Activated CD4-positive, alpha-beta T cell treated with anti-CD3 and anti-CD28 coated beads for 24 hours (primary cell): ENCODE measurements at regions not wholly inside any gene's neighbourhood (a gene's known extent, or its start where the extent isn't known, plus 50 kb on each side); places are given as distances from the start of the nearest gene placed in this dataset.

Experiments used
- DNase-seq, 2 donors: peaks; one replicate each; pipeline ENCODE4 v3.0.0-alpha.2; 2020; ENCODE audit warnings: low read depth in 2 of 2

- DNase-seq = no peak
Observed at GRCh38 chr6:170136541-170137175, 154.2 kb downstream of the DLL1 start.

GRCh38 chr6:170135821-170136471 is 154.9 kb downstream of the DLL1 start:
- no peak for DNase-seq

GRCh38 chr6:170135461-170135820 is 155.4 kb downstream of the DLL1 start:
- no peak for DNase-seq

- no peak for DNase-seq
Observed at GRCh38 chr6:170134471-170135440, 156.1 kb downstream of the DLL1 start.

- DNase-seq = no peak
Observed at GRCh38 chr6:170134031-170134470, 156.8 kb downstream of the DLL1 start.

- DNase-seq = no peak
Observed at GRCh38 chr6:170132561-170132991, 158.3 kb downstream of the DLL1 start.

GRCh38 chr6:170132011-170132521 is 158.8 kb downstream of the DLL1 start:
- DNase-seq = no peak

GRCh38 chr6:170131351-170131750 is 159.5 kb downstream of the DLL1 start:
- DNase-seq = no peak

- DNase-seq = no peak
Observed at GRCh38 chr6:170130771-170131241, 160.1 kb downstream of the DLL1 start.

- DNase-seq = no peak
Observed at GRCh38 chr6:170130201-170130621, 160.7 kb downstream of the DLL1 start.

GRCh38 chr6:170129691-170130171 is 161.1 kb downstream of the DLL1 start:
- DNase-seq = no peak

- DNase-seq = no peak
Observed at GRCh38 chr6:170128811-170129681, 161.8 kb downstream of the DLL1 start.

- DNase-seq = no peak
Observed at GRCh38 chr6:170128346-170128745, 162.5 kb downstream of the DLL1 start.

- DNase-seq = no peak
Observed at GRCh38 chr6:170127151-170127550, 163.7 kb downstream of the DLL1 start.

- no peak for DNase-seq
Observed at GRCh38 chr6:170125456-170126300, 165.2 kb downstream of the DLL1 start.

- DNase-seq = no peak
Observed at GRCh38 chr6:170124836-170125235, 166.0 kb downstream of the DLL1 start.

GRCh38 chr6:170124150-170124549 is 166.7 kb downstream of the DLL1 start:
- DNase-seq = no peak

GRCh38 chr6:170122651-170123050 is 168.2 kb downstream of the DLL1 start:
- DNase-seq = no peak

- no peak for DNase-seq
Observed at GRCh38 chr6:170117111-170117972, 173.5 kb downstream of the DLL1 start.
